HG02973 (cell line): ENCODE measurements at regions not wholly inside any gene's neighbourhood (a gene's known extent, or its start where the extent isn't known, plus 50 kb on each side); places are given as distances from the start of the nearest gene placed in this dataset.

ENCODE experiments used
- ATAC-seq: cut with Tn5 transposase; IDR thresholded peaks from one replicate; pipeline ENCODE4 v1.9.1; 2021; ENCODE audit warnings: moderate library complexity; ENCODE audit not compliant: unreplicated experiment

GRCh38 chr6:142558786-142559185 is 257.0 kb downstream of the ADGRG6 start:
- ATAC-seq = no peak

- no peak for ATAC-seq
Measured at GRCh38 chr6:142561511-142562265, 259.9 kb downstream of the ADGRG6 start.

GRCh38 chr6:142562865-142563264 is 261.1 kb downstream of the ADGRG6 start:
- no peak for ATAC-seq

- peak; percentile 76 for ATAC-seq
Measured at GRCh38 chr6:142566628-142567396, 265.0 kb downstream of the ADGRG6 start.

GRCh38 chr6:142567461-142567860 is 265.7 kb downstream of the ADGRG6 start:
- ATAC-seq = no peak

- ATAC-seq = no peak
Measured at GRCh38 chr6:142568857-142569597, 267.2 kb downstream of the ADGRG6 start.

GRCh38 chr6:142569676-142570075 is 267.9 kb downstream of the ADGRG6 start:
- no peak for ATAC-seq

GRCh38 chr6:142570221-142570671 is 268.4 kb downstream of the ADGRG6 start:
- ATAC-seq = no peak

- ATAC-seq = no peak
Measured at GRCh38 chr6:142592876-142593275, 291.1 kb downstream of the ADGRG6 start.

- no peak for ATAC-seq
Measured at GRCh38 chr6:142597836-142598235, 296.0 kb downstream of the ADGRG6 start.

- no peak for ATAC-seq
Measured at GRCh38 chr6:142601427-142601826, 299.6 kb downstream of the ADGRG6 start.

GRCh38 chr6:142602972-142603371 is 301.2 kb downstream of the ADGRG6 start:
- no peak for ATAC-seq

- no peak for ATAC-seq
Measured at GRCh38 chr6:142605922-142606485, 304.2 kb downstream of the ADGRG6 start.

GRCh38 chr6:142612956-142613355 is 311.1 kb downstream of the ADGRG6 start:
- ATAC-seq = no peak

GRCh38 chr6:142613981-142614380 is 312.2 kb downstream of the ADGRG6 start:
- ATAC-seq = no peak

GRCh38 chr6:142617158-142617557 is 315.4 kb downstream of the ADGRG6 start:
- ATAC-seq = no peak

GRCh38 chr6:142621822-142622221 is 320.0 kb downstream of the ADGRG6 start:
- no peak for ATAC-seq

GRCh38 chr6:142624978-142625715 is 319.8 kb downstream of the HIVEP2 start:
- no peak for ATAC-seq

- ATAC-seq = no peak
Measured at GRCh38 chr6:142627474-142627873, 317.5 kb downstream of the HIVEP2 start.
